H9 (cell line): ENCODE measurements at regions not wholly inside any gene's neighbourhood (a gene's known extent, or its start where the extent isn't known, plus 50 kb on each side); places are given as distances from the start of the nearest gene placed in this dataset.

Source experiments
- DNase-seq: peaks from one replicate; pipeline ENCODE4 v3.0.0-alpha.2; 2017
- H2AFZ ChIP-seq: one replicate; pipeline ENCODE4 v1.6.1; 2013; ENCODE audit warnings: mild to moderate bottlenecking, low read length, control low read depth, moderate library complexity
- H2AK5ac ChIP-seq: 2 replicates; pipeline ENCODE4 v1.6.1; 2013; ENCODE audit warnings: low read length, control low read depth, mixed read lengths; ENCODE audit not compliant: insufficient read length
- H2BK120ac ChIP-seq: one replicate; pipeline ENCODE4 v1.6.1; 2013; ENCODE audit warnings: low read depth, mild to moderate bottlenecking, low read length, control low read depth, inconsistent platforms; ENCODE audit not compliant: poor library complexity, severe bottlenecking
- H2BK12ac ChIP-seq: 2 replicates; pipeline ENCODE4 v1.6.1; 2013; ENCODE audit warnings: low read length, control low read depth, mixed read lengths, low read depth; ENCODE audit not compliant: insufficient read length
- H2BK15ac ChIP-seq: 2 replicates; pipeline ENCODE4 v1.6.1; 2013; ENCODE audit warnings: low read depth, low read length, control low read depth
- H2BK20ac ChIP-seq: one replicate; pipeline ENCODE4 v1.6.1; 2013; ENCODE audit warnings: low read depth, mild to moderate bottlenecking, low read length, control low read depth, inconsistent platforms; ENCODE audit not compliant: poor library complexity, severe bottlenecking
- H2BK5ac ChIP-seq: 2 replicates; pipeline ENCODE4 v1.6.1; 2013; ENCODE audit warnings: low read length, control low read depth, mixed read lengths; ENCODE audit not compliant: insufficient read length
- H3K14ac ChIP-seq: 2 replicates; pipeline ENCODE4 v1.6.1; 2013; ENCODE audit warnings: low read length, control low read depth; ENCODE audit not compliant: insufficient read depth
- H3K18ac ChIP-seq: 2 replicates; pipeline ENCODE4 v1.6.1; 2013; ENCODE audit warnings: low read depth, mild to moderate bottlenecking, mixed read lengths, low read length, control low read depth; ENCODE audit not compliant: insufficient read length
- H3K23ac ChIP-seq: 2 replicates; pipeline ENCODE4 v1.6.1; 2013; ENCODE audit warnings: low read length, control low read depth, mixed read lengths, low read depth; ENCODE audit not compliant: insufficient read length
- H3K23me2 ChIP-seq: 2 replicates; pipeline ENCODE4 v1.6.1; 2013; ENCODE audit warnings: low read depth, mild to moderate bottlenecking, mixed read lengths, low read length, control low read depth; ENCODE audit not compliant: insufficient read length, poor library complexity, severe bottlenecking
- H3K27ac ChIP-seq: 2 replicates; pipeline ENCODE4 v1.5.1; 2013; ENCODE audit warnings: low read length, control low read depth, mixed read lengths, low read depth; ENCODE audit not compliant: insufficient read length
- H3K27me3 ChIP-seq: 2 replicates; pipeline ENCODE4 v1.6.1; 2013; ENCODE audit warnings: low read length, control low read depth, inconsistent platforms; ENCODE audit not compliant: insufficient read depth
- H3K4ac ChIP-seq: 2 replicates; pipeline ENCODE4 v1.6.1; 2013; ENCODE audit warnings: low read depth, mild to moderate bottlenecking, control low read depth, inconsistent platforms, low read length, moderate library complexity
- H3K4me1 ChIP-seq: 2 replicates; pipeline ENCODE4 v1.6.1; 2013; ENCODE audit warnings: low read length, control low read depth, inconsistent platforms; ENCODE audit not compliant: insufficient read depth
- H3K4me2 ChIP-seq: 2 replicates; pipeline ENCODE4 v1.6.1; 2013; ENCODE audit warnings: low read length, control low read depth, mixed read lengths; ENCODE audit not compliant: insufficient read length, insufficient read depth
- H3K56ac ChIP-seq: 2 replicates; pipeline ENCODE4 v1.6.1; 2013; ENCODE audit warnings: low read depth, mild to moderate bottlenecking, mixed read lengths, low read length, control low read depth; ENCODE audit not compliant: insufficient read length
- H3K79me1 ChIP-seq: 2 replicates; pipeline ENCODE4 v1.6.1; 2013; ENCODE audit warnings: low read depth, mild to moderate bottlenecking, moderate library complexity, low read length, control low read depth, inconsistent platforms; ENCODE audit not compliant: insufficient read depth, poor library complexity, severe bottlenecking
- H3K79me2 ChIP-seq: 2 replicates; pipeline ENCODE4 v1.6.1; 2013; ENCODE audit warnings: low read length, control low read depth, inconsistent platforms; ENCODE audit not compliant: insufficient read depth
- H3K9ac ChIP-seq: 2 replicates; pipeline ENCODE4 v1.6.1; 2013; ENCODE audit warnings: low read length, control low read depth, mixed read lengths; ENCODE audit not compliant: insufficient read length; ENCODE audit errors: extremely low read depth
- H3K9me3 ChIP-seq: one replicate; pipeline ENCODE4 v1.6.1; 2013; ENCODE audit warnings: low read depth, low read length, inconsistent platforms; ENCODE audit not compliant: control insufficient read depth
- H3T11ph ChIP-seq: one replicate; pipeline ENCODE4 v1.6.1; 2013; ENCODE audit warnings: mild to moderate bottlenecking, low read length, control low read depth, inconsistent platforms
- H4K20me1 ChIP-seq: one replicate; pipeline ENCODE4 v1.6.1; 2013; ENCODE audit not compliant: control insufficient read depth, insufficient read length, insufficient read depth
- H4K5ac ChIP-seq: 2 replicates; pipeline ENCODE4 v1.6.1; 2013; ENCODE audit warnings: low read depth, mild to moderate bottlenecking, mixed read lengths, low read length, control low read depth; ENCODE audit not compliant: insufficient read length
- H4K8ac ChIP-seq: replicated peaks from 2 replicates; pipeline ENCODE4 v1.6.1; 2013; ENCODE audit warnings: low read length, control low read depth, mixed read lengths, low read depth; ENCODE audit not compliant: insufficient read length
- H4K91ac ChIP-seq: 2 replicates; pipeline ENCODE4 v1.6.1; 2013; ENCODE audit warnings: low read depth, mild to moderate bottlenecking, moderate library complexity, mixed read lengths, low read length, control low read depth; ENCODE audit not compliant: insufficient read length
- H3K27ac Mint-ChIP-seq, 3 experiments: 2 replicates in 2 of 3; 3 replicates in 1 of 3; pipeline ENCODE4 v1.8.0; 2020 to 2021; ENCODE audit warnings: mixed read lengths in 3 of 3, mild to moderate bottlenecking in 1 of 3, moderate library complexity in 1 of 3
- H3K27me3 Mint-ChIP-seq: 2 replicates; pipeline ENCODE4 v1.8.0; 2021; ENCODE audit warnings: low read depth, mild to moderate bottlenecking, moderate library complexity, mixed read lengths
- H3K36me3 Mint-ChIP-seq, 3 experiments: 2 replicates in 2 of 3; 3 replicates in 1 of 3; pipeline ENCODE4 v1.8.0; 2020 to 2021; ENCODE audit warnings: low read depth in 3 of 3, mixed read lengths in 3 of 3; ENCODE audit not compliant: insufficient read depth in 1 of 3
- H3K4me1 Mint-ChIP-seq, 2 experiments: 2 replicates each; pipeline ENCODE4 v1.8.0; 2020; ENCODE audit warnings: mixed read lengths in 2 of 2
- H3K4me3 Mint-ChIP-seq, 2 experiments: 2 replicates in 1 of 2; 3 replicates in 1 of 2; pipeline ENCODE4 v1.8.0; 2020 to 2021; ENCODE audit warnings: mild to moderate bottlenecking in 2 of 2, mixed read lengths in 2 of 2, moderate library complexity in 1 of 2
- H3K9me3 Mint-ChIP-seq, 2 experiments: 2 replicates in 1 of 2; 3 replicates in 1 of 2; pipeline ENCODE4 v1.8.0; 2020; ENCODE audit warnings: mild to moderate bottlenecking in 2 of 2, mixed read lengths in 2 of 2, moderate library complexity in 1 of 2
- WGBS: extraction: QIAGEN DNeasy Blood & Tissue Kit; methylation state at CpG from one replicate; pipeline ENCODE4 v1.1.7; 2013; ENCODE audit warnings: missing lambda C conversion rate, low lambda C conversion rate, mixed read lengths; ENCODE audit not compliant: insufficient read length; ENCODE audit errors: extremely low coverage; 5-methylcytosine and 5-hydroxymethylcytosine counted together
- TF ChIP-seq, protein P1 (sequence below): fragments of 200-600 bp; sonication (generic); conservative IDR thresholded peaks from 3 replicates; pipeline ENCODE4 v1.8.0; 2021; ENCODE audit warnings: antibody characterized with exemption, mild to moderate bottlenecking

DNA sequence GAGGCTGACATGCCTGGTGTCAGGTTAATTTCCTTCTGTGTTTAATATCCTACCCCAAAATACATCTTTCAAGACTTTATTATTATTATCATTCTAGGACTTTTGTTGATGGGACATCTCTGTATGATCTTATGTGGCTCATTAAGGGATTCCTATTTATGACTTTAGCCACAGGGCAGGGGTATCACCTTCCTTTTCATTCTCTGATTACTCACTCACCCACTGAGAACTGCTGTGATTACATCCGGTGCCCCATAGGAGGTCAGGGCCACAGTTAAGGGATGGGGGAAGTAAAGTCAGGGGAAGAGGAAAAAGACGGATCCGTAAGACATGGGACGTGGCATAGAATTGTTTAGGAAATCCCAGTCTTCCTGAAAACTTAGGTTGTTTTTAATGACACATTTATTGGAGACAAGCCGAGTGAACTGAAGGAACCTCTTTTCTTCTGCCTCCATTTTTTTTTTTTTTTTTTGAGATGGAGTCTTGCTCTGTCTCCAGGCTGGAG, 61.0 kb upstream of the PITRM1 start:
- WGBS: no CpG with 5 or more reads among the region's 5 CpGs
- H3K27me3 ChIP-seq: no peaks in the 10 kb centered on the region
- DNase-seq: no peak
- H3K18ac ChIP-seq: no peak overlapping the region
- peaks cover under 1% of the 10 kb centered on the region; the same call in 1 of the 2 replicates for H3K27me3 Mint-ChIP-seq
- no peak overlapping the region for H4K91ac ChIP-seq
- H3K9ac ChIP-seq: no peak overlapping the region
- H3K27ac Mint-ChIP-seq: no peak overlapping the region
- no peak overlapping the region for H3K4me2 ChIP-seq
- no peak overlapping the region for H2BK5ac ChIP-seq
- H4K8ac ChIP-seq: no peak overlapping the region
- H2BK12ac ChIP-seq: no peak overlapping the region
- no peak overlapping the region for H3K56ac ChIP-seq
- H4K5ac ChIP-seq: no peak overlapping the region
- H3K27ac ChIP-seq: no peak overlapping the region
- H4K20me1 ChIP-seq: no peaks in the 10 kb centered on the region
- H3K14ac ChIP-seq: no peak overlapping the region
- H2AK5ac ChIP-seq: no peak overlapping the region
- H3T11ph ChIP-seq: no peak overlapping the region
- no peaks in the 10 kb centered on the region for H3K79me2 ChIP-seq
- no peak overlapping the region for H2AFZ ChIP-seq
- TF ChIP-seq, protein P1, sequence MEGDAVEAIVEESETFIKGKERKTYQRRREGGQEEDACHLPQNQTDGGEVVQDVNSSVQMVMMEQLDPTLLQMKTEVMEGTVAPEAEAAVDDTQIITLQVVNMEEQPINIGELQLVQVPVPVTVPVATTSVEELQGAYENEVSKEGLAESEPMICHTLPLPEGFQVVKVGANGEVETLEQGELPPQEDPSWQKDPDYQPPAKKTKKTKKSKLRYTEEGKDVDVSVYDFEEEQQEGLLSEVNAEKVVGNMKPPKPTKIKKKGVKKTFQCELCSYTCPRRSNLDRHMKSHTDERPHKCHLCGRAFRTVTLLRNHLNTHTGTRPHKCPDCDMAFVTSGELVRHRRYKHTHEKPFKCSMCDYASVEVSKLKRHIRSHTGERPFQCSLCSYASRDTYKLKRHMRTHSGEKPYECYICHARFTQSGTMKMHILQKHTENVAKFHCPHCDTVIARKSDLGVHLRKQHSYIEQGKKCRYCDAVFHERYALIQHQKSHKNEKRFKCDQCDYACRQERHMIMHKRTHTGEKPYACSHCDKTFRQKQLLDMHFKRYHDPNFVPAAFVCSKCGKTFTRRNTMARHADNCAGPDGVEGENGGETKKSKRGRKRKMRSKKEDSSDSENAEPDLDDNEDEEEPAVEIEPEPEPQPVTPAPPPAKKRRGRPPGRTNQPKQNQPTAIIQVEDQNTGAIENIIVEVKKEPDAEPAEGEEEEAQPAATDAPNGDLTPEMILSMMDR: no peak
- H3K9me3 ChIP-seq: no peaks in the 10 kb centered on the region
- no peaks in the 10 kb centered on the region for H3K23me2 ChIP-seq
- no peak overlapping the region for H3K23ac ChIP-seq
- peaks cover 0 to 2% of the 10 kb centered on the region in 2 experiments; a peak in 2 of 5 replicates for H3K9me3 Mint-ChIP-seq
- no peak overlapping the region for H2BK120ac ChIP-seq
- H3K4me3 Mint-ChIP-seq: no peak overlapping the region
- peaks cover 0 to 6% of the 10 kb centered on the region in 2 experiments; a peak in 2 of 4 replicates for H3K4me1 Mint-ChIP-seq
- H2BK15ac ChIP-seq: no peak overlapping the region
- no peaks in the 10 kb centered on the region for H3K79me1 ChIP-seq
- H2BK20ac ChIP-seq: no peak overlapping the region
- H3K36me3 Mint-ChIP-seq: no peaks in the 10 kb centered on the region; a peak in 1 of 7 replicates
- H3K4me1 ChIP-seq: no peaks in the 10 kb centered on the region
- no peak overlapping the region for H3K4ac ChIP-seq
